ENCODE measurements at regions not wholly inside any gene's neighbourhood (a gene's known extent, or its start where the extent isn't known, plus 50 kb on each side); places are given as distances from the start of the nearest gene placed in this dataset.

GRCh38 chr13:92954746-92955145, 271.9 kb upstream of the GPC6 start:
- intact Hi-C loops (cut with micrococcal nuclease), result no loop called here
- BruUV-seq (replicated peaks), result no TSS peak
- TF ChIP-seq MAFK (IDR thresholded peaks at IDR 0.05; ENCODE audit: low read depth, low read length) (no peak), POLR2A (IDR thresholded peaks at IDR 0.05; ENCODE audit: low read depth, low read length) (no peak), NFE2L2 (IDR thresholded peaks at IDR 0.05; ENCODE audit: low read depth, low read length) (no peak), RAD21 (IDR thresholded peaks at IDR 0.05; ENCODE audit: low read length) (no peak), RCOR1 (IDR thresholded peaks at IDR 0.05; ENCODE audit: insufficient replicate concordance, low read length) (no peak), CHD1 (IDR thresholded peaks at IDR 0.05; ENCODE audit: low read depth, low read length) (no peak), CEBPB (IDR thresholded peaks at IDR 0.05; ENCODE audit: low read depth, low read length) (no peak), FOS (IDR thresholded peaks at IDR 0.05; ENCODE audit: low read depth, low read length) (no peak), BHLHE40 (IDR thresholded peaks at IDR 0.05; ENCODE audit: low read depth, low read length) (no peak), USF2 (IDR thresholded peaks at IDR 0.05; ENCODE audit: low read depth, low read length) (no peak), MAZ (IDR thresholded peaks at IDR 0.05; ENCODE audit: borderline replicate concordance, low read depth, low read length) (no peak), MXI1 (IDR thresholded peaks at IDR 0.05; ENCODE audit: borderline replicate concordance, low read depth, low read length) (no peak), SMC3 (IDR thresholded peaks at IDR 0.05; ENCODE audit: low read depth, low read length) (no peak), RFX5 (IDR thresholded peaks at IDR 0.05; ENCODE audit: low read depth, low read length) (no peak)
- TF ChIP-seq, protein P1, sequence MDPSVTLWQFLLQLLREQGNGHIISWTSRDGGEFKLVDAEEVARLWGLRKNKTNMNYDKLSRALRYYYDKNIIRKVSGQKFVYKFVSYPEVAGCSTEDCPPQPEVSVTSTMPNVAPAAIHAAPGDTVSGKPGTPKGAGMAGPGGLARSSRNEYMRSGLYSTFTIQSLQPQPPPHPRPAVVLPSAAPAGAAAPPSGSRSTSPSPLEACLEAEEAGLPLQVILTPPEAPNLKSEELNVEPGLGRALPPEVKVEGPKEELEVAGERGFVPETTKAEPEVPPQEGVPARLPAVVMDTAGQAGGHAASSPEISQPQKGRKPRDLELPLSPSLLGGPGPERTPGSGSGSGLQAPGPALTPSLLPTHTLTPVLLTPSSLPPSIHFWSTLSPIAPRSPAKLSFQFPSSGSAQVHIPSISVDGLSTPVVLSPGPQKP (IDR thresholded peaks at IDR 0.05; ENCODE audit: borderline replicate concordance, low read depth, low read length), result no peak
- TF ChIP-seq, protein P2, sequence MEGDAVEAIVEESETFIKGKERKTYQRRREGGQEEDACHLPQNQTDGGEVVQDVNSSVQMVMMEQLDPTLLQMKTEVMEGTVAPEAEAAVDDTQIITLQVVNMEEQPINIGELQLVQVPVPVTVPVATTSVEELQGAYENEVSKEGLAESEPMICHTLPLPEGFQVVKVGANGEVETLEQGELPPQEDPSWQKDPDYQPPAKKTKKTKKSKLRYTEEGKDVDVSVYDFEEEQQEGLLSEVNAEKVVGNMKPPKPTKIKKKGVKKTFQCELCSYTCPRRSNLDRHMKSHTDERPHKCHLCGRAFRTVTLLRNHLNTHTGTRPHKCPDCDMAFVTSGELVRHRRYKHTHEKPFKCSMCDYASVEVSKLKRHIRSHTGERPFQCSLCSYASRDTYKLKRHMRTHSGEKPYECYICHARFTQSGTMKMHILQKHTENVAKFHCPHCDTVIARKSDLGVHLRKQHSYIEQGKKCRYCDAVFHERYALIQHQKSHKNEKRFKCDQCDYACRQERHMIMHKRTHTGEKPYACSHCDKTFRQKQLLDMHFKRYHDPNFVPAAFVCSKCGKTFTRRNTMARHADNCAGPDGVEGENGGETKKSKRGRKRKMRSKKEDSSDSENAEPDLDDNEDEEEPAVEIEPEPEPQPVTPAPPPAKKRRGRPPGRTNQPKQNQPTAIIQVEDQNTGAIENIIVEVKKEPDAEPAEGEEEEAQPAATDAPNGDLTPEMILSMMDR (conservative IDR thresholded peaks at IDR 0.05; ENCODE audit: low read depth, low read length), result no peak
- Histone ChIP-seq H2AK5ac (ENCODE audit: low read depth, low read length) (no peak overlapping the region), H3K36me3 (ENCODE audit: control insufficient read depth, insufficient read depth, low read length) (no peaks in the 10 kb centered on the region), H3K56ac (ENCODE audit: extremely low read depth, insufficient read depth, low read length) (no peak overlapping the region), H3K4me2 (ENCODE audit: low read depth, low read length) (no peak overlapping the region), H2BK15ac (ENCODE audit: low read depth, low read length) (no peak overlapping the region), H4K8ac (ENCODE audit: low read depth in 2 of 2, low read length in 2 of 2) (no peak overlapping the region), H4K5ac (ENCODE audit: low read depth, low read length) (no peak overlapping the region), H2BK20ac (ENCODE audit: low read depth, low read length) (no peak overlapping the region), H3K4me1 (ENCODE audit: control insufficient read depth, insufficient read depth, low read length) (no peaks in the 10 kb centered on the region), H3K18ac (ENCODE audit: low read depth, low read length) (no peak overlapping the region), H4K91ac (ENCODE audit: insufficient read depth, low read depth, low read length) (no peak overlapping the region), H2AK9ac (replicated peaks; ENCODE audit: low read depth, low read length, poor library complexity) (no peak overlapping the region), H3K4me3 (ENCODE audit: insufficient read depth, low read depth, low read length) (no peak overlapping the region), H2AFZ (replicated peaks; ENCODE audit: low read length, poor library complexity) (no peak overlapping the region), H3K9me3 (ENCODE audit: control insufficient read depth, insufficient read depth, low read length) (no peaks in the 10 kb centered on the region), H2BK5ac (ENCODE audit: low read depth, low read length, poor library complexity, severe bottlenecking) (no peak overlapping the region), H2BK120ac (ENCODE audit: low read depth, low read length) (no peak overlapping the region), H3K9ac (ENCODE audit: low read depth, low read length) (no peak overlapping the region), H3K27ac (ENCODE audit: insufficient read depth, low read length) (no peak overlapping the region), H3K9me1 (ENCODE audit: insufficient read depth, low read length) (no peaks in the 10 kb centered on the region), H3K14ac (replicated peaks; ENCODE audit: low read depth, low read length) (no peak overlapping the region), H3K27me3 (ENCODE audit: control insufficient read depth, insufficient read depth, low read length) (no peaks in the 10 kb centered on the region), H3K23ac (ENCODE audit: low read depth, low read length) (no peak overlapping the region), H3K4ac (ENCODE audit: low read depth, low read length) (no peak overlapping the region), H3K79me1 (ENCODE audit: low read depth in 1 of 2, low read length in 2 of 2) (no peaks in the 10 kb centered on the region), H4K20me1 (ENCODE audit: insufficient read depth, low read length) (no peaks in the 10 kb centered on the region)
- dilution Hi-C loops (cut with HindIII; ENCODE audit: low sequenced_read_pairs, unreplicated experiment), result no loop called here
- in situ Hi-C loops (cut with MboI; ENCODE audit: low sequenced_read_pairs), result no loop called here
- ChIA-PET CTCF (interaction anchor here (0.6 kb wide), 1 partner anchor 164 kb away, joined by 3 read pairs; no protein-coding TSS in a partner anchor), POLR2A (ENCODE audit: unreplicated experiment) (interaction anchor here (0.7 kb wide), 1 partner anchor 246 kb away, joined by 4 read pairs; no protein-coding TSS in a partner anchor)
- peak; percentile 4 for DNase-seq
- ATAC-seq (ENCODE audit: low read depth), result peak; percentile 37; the same call in 1 of the 2 replicates
- no CpG with 5 or more reads among the region's 5 CpGs for WGBS, 2 experiments (ENCODE audit: extremely low coverage in 2 of 2, insufficient read length in 1 of 2)
